Activated CD4-positive, alpha-beta T cell treated with anti-CD3 and anti-CD28 coated beads, Interleukin-2, amount 50 U/mL, for 16 hours (primary cell): ENCODE measurements at regions not wholly inside any gene's neighbourhood (a gene's known extent, or its start where the extent isn't known, plus 50 kb on each side); places are given as distances from the start of the nearest gene placed in this dataset.

Experiments
- DNase-seq: peaks from one replicate; pipeline ENCODE4 v3.0.0-alpha.2; 2020

- no peak for DNase-seq
These were observed 127.4 kb upstream of the FAM83B start for GRCh38 chr6:54719131-54719530.

GRCh38 chr6:54719633-54720032, 126.9 kb upstream of the FAM83B start:
- DNase-seq, result no peak

DNA sequence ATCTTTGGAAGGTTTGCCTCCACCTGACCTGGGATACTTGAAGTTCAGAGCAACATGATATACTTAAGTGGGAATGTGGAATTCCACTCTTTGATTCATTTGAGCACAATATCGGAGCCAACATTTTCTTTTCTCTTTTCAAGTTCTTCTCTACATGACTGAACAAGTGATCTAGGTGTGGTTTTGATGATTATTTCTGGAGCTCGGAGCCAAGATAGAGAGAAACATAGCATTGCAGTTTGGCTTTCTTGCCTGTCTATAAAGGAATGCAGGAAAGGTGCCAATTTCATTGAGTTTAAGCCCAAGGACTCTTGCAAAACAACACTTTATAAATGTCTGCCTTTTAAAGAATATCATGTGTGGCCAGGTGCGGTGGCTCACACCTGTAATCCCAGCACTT, 124.2 kb upstream of the FAM83B start:
- DNase-seq, result no peak

GRCh38 chr6:54729716-54730115, 116.9 kb upstream of the FAM83B start:
- DNase-seq, result no peak

GRCh38 chr6:54730767-54731630, 115.6 kb upstream of the FAM83B start:
- no peak for DNase-seq

GRCh38 chr6:54737247-54737646, 109.3 kb upstream of the FAM83B start:
- no peak for DNase-seq

GRCh38 chr6:54747955-54748354, 98.6 kb upstream of the FAM83B start:
- no peak for DNase-seq

DNA sequence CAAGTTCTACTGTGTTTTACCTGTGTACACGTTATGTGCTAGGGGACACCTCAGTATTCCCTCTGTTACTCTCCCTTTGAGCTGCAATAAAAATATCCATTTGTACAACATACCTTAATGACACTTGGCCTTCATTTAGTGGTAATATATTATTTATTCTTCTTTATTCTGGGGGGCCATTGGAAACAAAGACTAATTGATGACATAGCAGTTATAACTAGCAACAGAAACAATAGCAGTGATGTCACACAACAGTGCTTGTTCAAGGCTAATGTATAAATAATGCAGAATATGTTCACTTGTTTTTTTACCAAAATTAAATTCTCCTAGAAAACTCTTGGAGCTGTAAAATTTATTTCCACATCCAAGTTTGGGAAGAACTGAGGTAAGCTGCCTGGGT, 92.2 kb upstream of the FAM83B start:
- no peak for DNase-seq

DNA sequence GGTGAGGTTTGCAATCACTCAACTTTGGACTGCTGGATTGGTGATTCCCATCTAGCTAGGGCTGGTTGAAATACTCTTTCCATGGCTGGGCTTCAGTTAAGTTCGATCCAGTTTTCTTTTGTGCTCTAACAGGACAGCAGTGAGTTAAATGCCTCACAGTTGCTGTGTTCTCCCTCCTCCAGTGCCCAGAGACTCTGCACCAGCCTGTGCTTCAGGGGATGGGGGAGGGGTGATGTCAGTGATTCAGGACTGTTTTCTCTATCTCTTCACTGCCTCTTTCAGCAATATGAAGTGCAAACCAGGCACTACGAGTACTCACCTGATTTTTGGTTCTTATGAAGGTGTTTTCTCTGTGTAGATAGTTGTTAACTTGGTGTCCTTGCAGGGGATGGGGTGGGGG, 88.2 kb upstream of the FAM83B start:
- no peak for DNase-seq

- DNase-seq, result no peak
These were observed 78.1 kb upstream of the FAM83B start for GRCh38 chr6:54768494-54768893.

DNA sequence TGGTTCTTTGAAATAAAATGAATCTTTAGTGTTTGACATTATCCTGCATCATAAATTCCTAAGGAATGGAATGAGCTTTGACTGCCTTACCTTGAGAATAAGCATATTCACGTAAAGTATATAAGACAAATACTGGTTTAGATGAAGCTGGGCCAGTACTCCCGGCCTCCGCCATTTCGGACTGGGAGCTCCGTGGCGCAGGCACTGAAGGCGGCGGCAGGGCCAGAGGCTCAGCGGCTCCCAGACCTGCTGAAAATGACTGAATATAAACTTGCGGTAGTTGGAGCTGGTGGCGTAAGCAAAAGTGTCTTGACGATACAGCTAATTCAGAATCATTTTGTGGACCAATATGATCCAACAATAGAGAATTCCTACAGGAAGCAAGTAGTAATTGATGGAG, 76.2 kb upstream of the FAM83B start:
- DNase-seq, result no peak

GRCh38 chr6:54771968-54772367, 74.6 kb upstream of the FAM83B start:
- DNase-seq, result no peak

- DNase-seq, result no peak
These were observed 74.0 kb upstream of the FAM83B start for GRCh38 chr6:54772610-54773009.

GRCh38 chr6:54775576-54775975, 71.0 kb upstream of the FAM83B start:
- no peak for DNase-seq

GRCh38 chr6:54776891-54777290, 69.7 kb upstream of the FAM83B start:
- no peak for DNase-seq

DNA sequence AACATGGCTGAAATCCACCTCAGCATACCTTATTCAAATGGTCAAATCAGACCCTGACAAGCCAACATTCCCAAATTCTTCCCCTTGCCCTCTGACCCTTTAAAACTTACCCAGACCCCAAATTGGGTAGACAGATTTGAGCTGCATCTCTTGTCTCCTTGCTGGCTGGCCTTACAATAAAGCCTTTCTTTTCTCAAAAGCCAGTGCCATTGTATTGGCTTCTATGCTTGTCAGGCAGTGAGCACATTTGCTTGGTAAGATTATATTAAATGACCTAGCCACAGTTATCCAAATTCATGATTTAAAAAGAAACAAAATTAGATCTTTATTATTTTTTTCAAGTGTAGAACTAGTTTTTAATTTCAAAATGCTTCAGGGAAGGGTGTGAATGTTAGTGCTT, 67.8 kb upstream of the FAM83B start:
- DNase-seq, result no peak

DNA sequence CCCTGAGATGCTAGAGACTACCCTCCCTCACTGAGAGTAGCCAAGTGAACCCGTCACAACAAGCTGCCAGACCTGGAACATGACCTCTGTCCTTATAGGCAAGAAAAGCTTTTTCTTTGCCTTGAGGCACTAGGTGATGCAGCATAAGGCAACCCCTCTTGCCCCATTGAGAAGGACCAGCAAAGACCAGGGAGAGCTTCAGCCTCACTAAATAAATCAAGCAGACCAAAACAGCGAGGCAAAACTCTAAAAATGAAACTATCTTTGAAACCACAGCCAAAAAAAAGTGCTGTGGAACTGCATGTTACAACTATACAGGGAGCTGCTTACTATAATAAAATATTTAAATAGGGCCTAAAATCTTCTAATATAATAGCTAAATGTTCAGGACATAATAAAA, 62.6 kb upstream of the FAM83B start:
- no peak for DNase-seq

DNA sequence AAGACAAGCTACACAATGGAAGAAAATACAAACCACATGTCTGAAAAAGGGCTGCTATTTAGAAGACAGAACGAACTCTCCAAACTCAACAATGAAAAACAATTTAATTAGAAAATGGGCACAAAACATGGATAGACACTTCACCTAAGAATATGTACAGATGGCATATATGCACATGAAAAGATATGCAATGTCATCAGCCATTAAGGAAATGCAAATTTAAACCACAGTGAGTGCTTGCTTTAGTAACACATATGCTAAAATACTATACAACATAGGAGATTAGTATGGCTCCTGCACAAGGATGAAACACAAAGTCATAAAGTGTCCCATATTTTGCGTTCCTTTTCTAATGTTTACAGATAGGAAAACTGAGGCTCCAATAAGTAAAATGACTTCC, 60.4 kb upstream of the FAM83B start:
- DNase-seq, result no peak

DNA sequence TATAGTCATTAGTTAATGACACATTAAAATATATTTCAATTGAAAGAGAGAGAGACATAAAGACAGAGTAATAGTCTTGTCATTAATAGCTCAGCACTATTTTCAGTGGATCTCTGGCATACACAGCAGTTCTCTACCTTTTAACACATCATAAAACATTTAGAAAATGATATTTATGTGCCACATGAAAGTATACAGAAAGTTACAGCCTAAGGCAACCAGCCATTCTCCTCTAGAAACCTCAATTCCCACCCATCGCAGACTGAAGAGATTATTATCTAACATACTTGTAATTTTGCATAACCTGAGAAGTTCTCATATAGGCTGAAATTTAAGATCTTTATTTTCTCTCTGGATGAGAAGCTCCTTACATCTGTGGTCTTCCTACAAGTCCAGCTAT, 58.7 kb upstream of the FAM83B start:
- DNase-seq, result no peak
